OCI-LY3 (cell line): ENCODE measurements at regions not wholly inside any gene's neighbourhood (a gene's known extent, or its start where the extent isn't known, plus 50 kb on each side); places are given as distances from the start of the nearest gene placed in this dataset.

Source experiments
- H2AFZ ChIP-seq: fragments of 200-600, 300-600 bp; shearing (Covaris generic); 2 replicates; pipeline ENCODE4 v1.6.0; 2014; ENCODE audit warnings: antibody characterized with exemption, low read depth, low read length
- H3K27ac ChIP-seq: fragments of 200-600, 300-600 bp; sonication (generic); 2 replicates; pipeline ENCODE4 v1.5.1; 2014; ENCODE audit warnings: mild to moderate bottlenecking, low read length, moderate library complexity, mixed read lengths
- H3K27me3 ChIP-seq: fragments of 200-600, 300-600 bp; sonication (generic); 2 replicates; pipeline ENCODE4 v1.6.1; 2014; ENCODE audit warnings: low read depth, low read length, mixed read lengths
- H3K36me3 ChIP-seq: fragments of 200-600, 300-600 bp; sonication (generic); replicated peaks from 2 replicates; pipeline ENCODE3; 2014; ENCODE audit warnings: low read depth, low read length, mixed read lengths
- H3K4me1 ChIP-seq: fragments of 300-600, 200-600 bp; sonication (generic); 2 replicates; pipeline ENCODE4 v1.6.1; 2014; ENCODE audit warnings: low read length, mixed read lengths
- H3K4me2 ChIP-seq: fragments of 200-600, 300-600 bp; sonication (generic); 2 replicates; pipeline ENCODE4 v1.6.1; 2014; ENCODE audit warnings: low read length, mixed read lengths
- H3K4me3 ChIP-seq: fragments of 300-600, 200-600 bp; sonication (generic); 2 replicates; pipeline ENCODE4 v1.5.1; 2014; ENCODE audit warnings: antibody characterized with exemption, mild to moderate bottlenecking, low read length, moderate library complexity
- H3K79me2 ChIP-seq: fragments of 300-600, 200-600 bp; shearing (Covaris generic); 2 replicates; pipeline ENCODE4 v1.6.1; 2014; ENCODE audit warnings: mild to moderate bottlenecking, low read length, mixed read lengths
- H3K9ac ChIP-seq: fragments of 300-600, 200-600 bp; shearing (Covaris generic); 2 replicates; pipeline ENCODE4 v1.6.0; 2014; ENCODE audit warnings: mild to moderate bottlenecking, low read length, moderate library complexity
- H3K9me3 ChIP-seq: fragments of 200-600, 300-600 bp; shearing (Covaris generic); 2 replicates; pipeline ENCODE4 v1.6.1; 2014; ENCODE audit warnings: low read length, mixed read lengths; ENCODE audit not compliant: insufficient read depth
- H4K20me1 ChIP-seq: fragments of 200-600, 300-600 bp; sonication (generic); 2 replicates; pipeline ENCODE4 v1.6.1; 2016; ENCODE audit warnings: low read length, mixed read lengths; ENCODE audit not compliant: insufficient read depth
- CTCF ChIP-seq: fragments of 200-600, 300-600 bp; sonication (generic); IDR thresholded peaks from 2 replicates; pipeline ENCODE4 v1.5.1; 2014; ENCODE audit warnings: antibody characterized with exemption, low read length, low read depth
- EZH2phosphoT487 ChIP-seq: fragments of 200-600 bp; shearing (Covaris generic); IDR thresholded peaks from 2 replicates; pipeline ENCODE4 v1.6.1; 2018; ENCODE audit warnings: antibody characterized with exemption, mixed run types, low read depth

- H3K4me3 ChIP-seq, result no peak overlapping the region
- no peaks in the 10 kb centered on the region for H3K36me3 ChIP-seq
- no peak overlapping the region for H3K4me2 ChIP-seq
- no peaks in the 10 kb centered on the region for H3K79me2 ChIP-seq
- H3K4me1 ChIP-seq, result no peaks in the 10 kb centered on the region
- no peak overlapping the region for H2AFZ ChIP-seq
- no peak overlapping the region for H3K27ac ChIP-seq
- H3K9ac ChIP-seq, result no peak overlapping the region
- no peaks in the 10 kb centered on the region for H4K20me1 ChIP-seq
- no peaks in the 10 kb centered on the region for H3K9me3 ChIP-seq
- TF ChIP-seq EZH2phosphoT487, result no peak
- no peak for TF ChIP-seq CTCF
- no peaks in the 10 kb centered on the region for H3K27me3 ChIP-seq
Measured at GRCh38 chr4:123990310-123990870, 593.8 kb downstream of the SPRY1 start.

GRCh38 chr4:123994917-123995316 is 598.3 kb downstream of the SPRY1 start:
- Histone ChIP-seq H3K4me2 (no peak overlapping the region), H3K27me3 (no peaks in the 10 kb centered on the region), H3K79me2 (no peaks in the 10 kb centered on the region), H3K27ac (no peak overlapping the region), H3K4me1 (no peaks in the 10 kb centered on the region), H3K9ac (no peak overlapping the region), H2AFZ (no peak overlapping the region), H3K36me3 (no peaks in the 10 kb centered on the region), H3K9me3 (no peaks in the 10 kb centered on the region), H3K4me3 (no peak overlapping the region), H4K20me1 (no peaks in the 10 kb centered on the region)
- TF ChIP-seq CTCF (no peak), EZH2phosphoT487 (no peak)

GRCh38 chr4:123995936-123996335 is 599.3 kb downstream of the SPRY1 start:
- H3K27me3 ChIP-seq, result no peaks in the 10 kb centered on the region
- no peaks in the 10 kb centered on the region for H3K36me3 ChIP-seq
- H3K4me1 ChIP-seq, result no peaks in the 10 kb centered on the region
- no peaks in the 10 kb centered on the region for H3K9me3 ChIP-seq
- H4K20me1 ChIP-seq, result no peaks in the 10 kb centered on the region
- H3K4me3 ChIP-seq, result no peak overlapping the region
- no peak overlapping the region for H3K27ac ChIP-seq
- H2AFZ ChIP-seq, result no peak overlapping the region
- no peak overlapping the region for H3K4me2 ChIP-seq
- no peaks in the 10 kb centered on the region for H3K79me2 ChIP-seq
- H3K9ac ChIP-seq, result no peak overlapping the region
- no peak for TF ChIP-seq EZH2phosphoT487
- no peak for TF ChIP-seq CTCF

- Histone ChIP-seq H3K9ac (no peak overlapping the region), H3K4me3 (no peak overlapping the region), H3K36me3 (no peaks in the 10 kb centered on the region), H2AFZ (no peak overlapping the region), H3K79me2 (no peaks in the 10 kb centered on the region), H3K27me3 (no peaks in the 10 kb centered on the region), H3K4me2 (no peak overlapping the region), H3K9me3 (no peaks in the 10 kb centered on the region), H3K27ac (no peak overlapping the region), H4K20me1 (no peaks in the 10 kb centered on the region), H3K4me1 (no peaks in the 10 kb centered on the region)
- TF ChIP-seq CTCF (no peak), EZH2phosphoT487 (no peak)
Measured at GRCh38 chr4:123996718-123997510, 600.3 kb downstream of the SPRY1 start.
